ENCODE measurements at regions not wholly inside any gene's neighbourhood (a gene's known extent, or its start where the extent isn't known, plus 50 kb on each side); places are given as distances from the start of the nearest gene placed in this dataset.

DNA sequence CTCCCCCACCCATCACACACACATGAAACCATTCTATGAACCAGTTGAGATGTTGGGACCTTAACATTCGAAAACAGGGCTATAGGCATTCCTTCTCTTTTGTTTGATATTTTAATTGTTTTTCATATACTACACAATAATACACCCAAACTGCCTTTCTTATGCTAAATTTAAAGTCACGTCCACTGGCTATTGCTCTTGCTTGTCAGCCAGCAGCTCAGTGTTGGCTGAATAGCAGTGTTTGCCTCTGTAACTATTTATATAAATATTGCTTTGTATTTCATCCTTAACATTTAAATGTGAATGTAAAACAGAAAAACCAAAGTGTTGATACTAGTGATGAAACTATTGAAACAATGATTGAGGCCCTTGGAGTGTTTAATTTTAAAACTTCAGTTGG lies 234.4 kb upstream of the KCNK2 start:
- H3K4me3 Mint-ChIP-seq = no peak overlapping the region
- TF ChIP-seq, protein P1, sequence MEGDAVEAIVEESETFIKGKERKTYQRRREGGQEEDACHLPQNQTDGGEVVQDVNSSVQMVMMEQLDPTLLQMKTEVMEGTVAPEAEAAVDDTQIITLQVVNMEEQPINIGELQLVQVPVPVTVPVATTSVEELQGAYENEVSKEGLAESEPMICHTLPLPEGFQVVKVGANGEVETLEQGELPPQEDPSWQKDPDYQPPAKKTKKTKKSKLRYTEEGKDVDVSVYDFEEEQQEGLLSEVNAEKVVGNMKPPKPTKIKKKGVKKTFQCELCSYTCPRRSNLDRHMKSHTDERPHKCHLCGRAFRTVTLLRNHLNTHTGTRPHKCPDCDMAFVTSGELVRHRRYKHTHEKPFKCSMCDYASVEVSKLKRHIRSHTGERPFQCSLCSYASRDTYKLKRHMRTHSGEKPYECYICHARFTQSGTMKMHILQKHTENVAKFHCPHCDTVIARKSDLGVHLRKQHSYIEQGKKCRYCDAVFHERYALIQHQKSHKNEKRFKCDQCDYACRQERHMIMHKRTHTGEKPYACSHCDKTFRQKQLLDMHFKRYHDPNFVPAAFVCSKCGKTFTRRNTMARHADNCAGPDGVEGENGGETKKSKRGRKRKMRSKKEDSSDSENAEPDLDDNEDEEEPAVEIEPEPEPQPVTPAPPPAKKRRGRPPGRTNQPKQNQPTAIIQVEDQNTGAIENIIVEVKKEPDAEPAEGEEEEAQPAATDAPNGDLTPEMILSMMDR (conservative IDR thresholded peaks at IDR 0.05) = no peak
- H3K36me3 Mint-ChIP-seq = no peaks in the 10 kb centered on the region
- no peaks in the 10 kb centered on the region for H3K27me3 Mint-ChIP-seq
- H3K27ac Mint-ChIP-seq = no peak overlapping the region
- no peak for DNase-seq (ENCODE audit: extremely low spot score, unreplicated experiment)
- H3K9me3 Mint-ChIP-seq = peaks cover 6% of the 10 kb centered on the region
- no peaks in the 10 kb centered on the region for H3K4me1 Mint-ChIP-seq (ENCODE audit: unreplicated experiment)

DNA sequence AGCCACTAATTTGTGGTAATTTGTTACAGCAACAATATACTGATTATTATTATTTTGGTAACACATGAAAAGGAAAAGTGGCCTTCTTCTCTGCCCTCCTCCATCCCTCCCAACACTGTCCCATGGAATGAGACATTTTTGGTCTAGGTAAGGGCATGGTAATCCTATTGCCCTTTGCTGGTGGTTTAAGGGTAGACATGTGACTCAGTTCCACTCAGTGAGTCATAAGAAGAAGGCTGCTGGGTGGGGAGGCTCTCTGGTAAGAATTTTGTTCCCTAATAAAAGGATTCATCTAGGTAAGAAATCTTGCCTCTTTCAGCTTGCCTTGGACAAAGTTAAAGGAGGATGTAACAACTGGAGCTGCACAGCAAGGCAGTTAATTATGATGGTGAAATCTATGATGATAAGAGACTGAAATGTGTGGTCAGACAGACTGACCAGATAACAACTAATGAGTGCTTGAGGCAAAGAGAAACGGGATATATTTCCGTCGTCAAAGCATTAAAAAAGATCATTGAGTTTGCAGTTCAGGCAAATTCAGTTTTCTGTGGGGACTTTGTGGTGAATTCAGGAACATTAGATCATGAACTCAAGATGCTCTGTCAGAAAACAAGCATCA lies 232.0 kb upstream of the KCNK2 start:
- Mint-ChIP-seq H3K4me1 (ENCODE audit: unreplicated experiment) (no peaks in the 10 kb centered on the region), H3K9me3 (peaks cover 6% of the 10 kb centered on the region), H3K4me3 (no peak overlapping the region), H3K36me3 (no peaks in the 10 kb centered on the region), H3K27me3 (no peaks in the 10 kb centered on the region), H3K27ac (no peak overlapping the region)
- DNase-seq (ENCODE audit: extremely low spot score, unreplicated experiment) = no peak
- TF ChIP-seq, protein P1 (conservative IDR thresholded peaks at IDR 0.05) = no peak

DNA sequence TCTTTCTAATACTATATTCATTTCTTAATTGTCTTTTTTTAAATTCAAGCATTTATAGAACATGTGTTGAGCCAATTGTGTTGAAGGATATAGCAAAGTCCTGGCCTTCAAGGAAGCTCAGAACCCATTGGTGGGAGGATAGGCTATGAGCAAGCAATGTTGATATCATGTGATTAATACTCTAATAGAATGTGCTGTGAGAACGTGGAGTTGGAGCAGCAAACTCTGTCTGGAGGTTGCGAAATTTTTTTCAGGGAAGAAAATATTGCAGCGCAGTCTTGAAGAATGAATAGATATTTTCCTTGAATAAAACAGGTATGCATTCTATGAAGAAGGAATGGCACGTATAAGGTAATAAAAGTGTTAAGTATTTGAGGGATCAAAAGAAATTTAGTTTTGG lies 229.2 kb upstream of the KCNK2 start:
- Mint-ChIP-seq H3K36me3 (no peaks in the 10 kb centered on the region), H3K27ac (no peak overlapping the region), H3K9me3 (peaks cover 6% of the 10 kb centered on the region), H3K4me3 (no peak overlapping the region), H3K4me1 (ENCODE audit: unreplicated experiment) (no peaks in the 10 kb centered on the region), H3K27me3 (no peaks in the 10 kb centered on the region)
- no peak for DNase-seq (ENCODE audit: extremely low spot score, unreplicated experiment)
- TF ChIP-seq, protein P1 (conservative IDR thresholded peaks at IDR 0.05) = no peak

- TF ChIP-seq, protein P1 (conservative IDR thresholded peaks at IDR 0.05) = no peak
- Mint-ChIP-seq H3K9me3 (peaks cover 6% of the 10 kb centered on the region), H3K27me3 (no peaks in the 10 kb centered on the region), H3K27ac (no peak overlapping the region), H3K4me3 (no peak overlapping the region), H3K4me1 (ENCODE audit: unreplicated experiment) (no peaks in the 10 kb centered on the region), H3K36me3 (no peaks in the 10 kb centered on the region)
- no peak for DNase-seq (ENCODE audit: extremely low spot score, unreplicated experiment)
Measured at GRCh38 chr1:214854126-214854875, 228.2 kb upstream of the KCNK2 start.

GRCh38 chr1:214856843-214857242 lies 225.7 kb upstream of the KCNK2 start:
- no peak overlapping the region for H3K4me3 Mint-ChIP-seq
- H3K27ac Mint-ChIP-seq = no peak overlapping the region
- no peaks in the 10 kb centered on the region for H3K36me3 Mint-ChIP-seq

More at GRCh38 chr1:214856843-214857242, 225.7 kb upstream of the KCNK2 start:
- H3K4me1 Mint-ChIP-seq (ENCODE audit: unreplicated experiment) = no peaks in the 10 kb centered on the region
- H3K27me3 Mint-ChIP-seq = no peaks in the 10 kb centered on the region
- TF ChIP-seq, protein P1 (conservative IDR thresholded peaks at IDR 0.05) = no peak
- no peak for DNase-seq (ENCODE audit: extremely low spot score, unreplicated experiment)
- H3K9me3 Mint-ChIP-seq = no peaks in the 10 kb centered on the region

All from type B pancreatic cell (in vitro differentiated cells).